ENCODE measurements at regions not wholly inside any gene's neighbourhood (a gene's known extent, or its start where the extent isn't known, plus 50 kb on each side); places are given as distances from the start of the nearest gene placed in this dataset.

DNA sequence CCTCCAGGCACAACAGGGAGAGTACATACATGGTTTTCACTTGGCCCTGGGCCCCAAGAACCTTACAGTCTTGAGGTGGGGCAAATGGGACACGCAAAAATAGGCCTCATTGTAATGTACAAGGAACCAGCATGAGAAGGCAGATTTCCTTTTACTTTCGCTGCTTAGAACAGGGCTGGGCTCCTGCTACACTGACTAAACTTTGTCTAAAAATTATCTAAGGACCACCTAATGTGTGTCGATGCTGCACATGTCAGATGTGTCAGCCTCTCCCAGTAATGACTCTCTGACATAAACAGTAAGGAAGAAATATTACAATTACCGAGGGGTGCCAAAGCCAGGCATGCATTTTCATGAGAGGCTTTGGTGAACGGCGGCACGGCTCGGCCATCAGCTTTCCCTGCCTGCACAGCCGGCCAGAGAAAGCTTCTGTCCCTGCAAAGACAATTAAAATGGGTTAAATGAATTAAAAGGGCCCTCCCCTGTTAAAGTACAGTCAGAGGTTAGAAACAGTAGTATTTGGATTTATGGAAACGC lies 224.2 kb upstream of the IRX3 start:
- intact Hi-C loops (cut with micrococcal nuclease; ENCODE audit: unreplicated experiment) (no loop called here), in situ Hi-C loops (cut with HindIII; ENCODE audit: low pct_unique_long_range_greater_than_20kb, low sequenced_read_pairs) (no loop called here)
- ChIA-PET CTCF (no interaction called here), POLR2A (no interaction called here)
- TF ChIP-seq TCF7L2 (IDR thresholded peaks at IDR 0.05; ENCODE audit: low read depth, low read length) (no peak), POLR2AphosphoS5 (IDR thresholded peaks at IDR 0.05; ENCODE audit: low read depth, low read length) (no peak), SIN3A (IDR thresholded peaks at IDR 0.05; ENCODE audit: borderline replicate concordance, insufficient read depth, low read depth, low read length) (no peak)
- TF ChIP-seq, protein P1, sequence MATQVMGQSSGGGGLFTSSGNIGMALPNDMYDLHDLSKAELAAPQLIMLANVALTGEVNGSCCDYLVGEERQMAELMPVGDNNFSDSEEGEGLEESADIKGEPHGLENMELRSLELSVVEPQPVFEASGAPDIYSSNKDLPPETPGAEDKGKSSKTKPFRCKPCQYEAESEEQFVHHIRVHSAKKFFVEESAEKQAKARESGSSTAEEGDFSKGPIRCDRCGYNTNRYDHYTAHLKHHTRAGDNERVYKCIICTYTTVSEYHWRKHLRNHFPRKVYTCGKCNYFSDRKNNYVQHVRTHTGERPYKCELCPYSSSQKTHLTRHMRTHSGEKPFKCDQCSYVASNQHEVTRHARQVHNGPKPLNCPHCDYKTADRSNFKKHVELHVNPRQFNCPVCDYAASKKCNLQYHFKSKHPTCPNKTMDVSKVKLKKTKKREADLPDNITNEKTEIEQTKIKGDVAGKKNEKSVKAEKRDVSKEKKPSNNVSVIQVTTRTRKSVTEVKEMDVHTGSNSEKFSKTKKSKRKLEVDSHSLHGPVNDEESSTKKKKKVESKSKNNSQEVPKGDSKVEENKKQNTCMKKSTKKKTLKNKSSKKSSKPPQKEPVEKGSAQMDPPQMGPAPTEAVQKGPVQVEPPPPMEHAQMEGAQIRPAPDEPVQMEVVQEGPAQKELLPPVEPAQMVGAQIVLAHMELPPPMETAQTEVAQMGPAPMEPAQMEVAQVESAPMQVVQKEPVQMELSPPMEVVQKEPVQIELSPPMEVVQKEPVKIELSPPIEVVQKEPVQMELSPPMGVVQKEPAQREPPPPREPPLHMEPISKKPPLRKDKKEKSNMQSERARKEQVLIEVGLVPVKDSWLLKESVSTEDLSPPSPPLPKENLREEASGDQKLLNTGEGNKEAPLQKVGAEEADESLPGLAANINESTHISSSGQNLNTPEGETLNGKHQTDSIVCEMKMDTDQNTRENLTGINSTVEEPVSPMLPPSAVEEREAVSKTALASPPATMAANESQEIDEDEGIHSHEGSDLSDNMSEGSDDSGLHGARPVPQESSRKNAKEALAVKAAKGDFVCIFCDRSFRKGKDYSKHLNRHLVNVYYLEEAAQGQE (IDR thresholded peaks at IDR 0.05; ENCODE audit: insufficient read depth in 1 of 2, low read depth in 2 of 2, low read length in 1 of 2): no peak
- TF ChIP-seq, protein P2, sequence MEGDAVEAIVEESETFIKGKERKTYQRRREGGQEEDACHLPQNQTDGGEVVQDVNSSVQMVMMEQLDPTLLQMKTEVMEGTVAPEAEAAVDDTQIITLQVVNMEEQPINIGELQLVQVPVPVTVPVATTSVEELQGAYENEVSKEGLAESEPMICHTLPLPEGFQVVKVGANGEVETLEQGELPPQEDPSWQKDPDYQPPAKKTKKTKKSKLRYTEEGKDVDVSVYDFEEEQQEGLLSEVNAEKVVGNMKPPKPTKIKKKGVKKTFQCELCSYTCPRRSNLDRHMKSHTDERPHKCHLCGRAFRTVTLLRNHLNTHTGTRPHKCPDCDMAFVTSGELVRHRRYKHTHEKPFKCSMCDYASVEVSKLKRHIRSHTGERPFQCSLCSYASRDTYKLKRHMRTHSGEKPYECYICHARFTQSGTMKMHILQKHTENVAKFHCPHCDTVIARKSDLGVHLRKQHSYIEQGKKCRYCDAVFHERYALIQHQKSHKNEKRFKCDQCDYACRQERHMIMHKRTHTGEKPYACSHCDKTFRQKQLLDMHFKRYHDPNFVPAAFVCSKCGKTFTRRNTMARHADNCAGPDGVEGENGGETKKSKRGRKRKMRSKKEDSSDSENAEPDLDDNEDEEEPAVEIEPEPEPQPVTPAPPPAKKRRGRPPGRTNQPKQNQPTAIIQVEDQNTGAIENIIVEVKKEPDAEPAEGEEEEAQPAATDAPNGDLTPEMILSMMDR (IDR thresholded peaks at IDR 0.05): no peak
- no TSS peak for BruUV-seq (replicated peaks)
- no peaks in the 10 kb centered on the region for H3K9me3 ChIP-seq (ENCODE audit: control insufficient read depth, insufficient read depth, low read depth, low read length)
- no peaks in the 10 kb centered on the region for H3K27me3 ChIP-seq (ENCODE audit: control insufficient read depth, insufficient read depth, low read length)
- DNase-seq (ENCODE audit: low read depth, low spot score) (no peak), ATAC-seq (no peak)
- H3K4me1 ChIP-seq (ENCODE audit: control insufficient read depth, insufficient read depth, low read length): no peaks in the 10 kb centered on the region
- no peak overlapping the region for H3K4me3 ChIP-seq (ENCODE audit: low read depth in 2 of 2, low read length in 2 of 2)
- H3K27ac ChIP-seq (ENCODE audit: low read length): no peak overlapping the region
- no peaks in the 10 kb centered on the region for H3K36me3 ChIP-seq (ENCODE audit: control insufficient read depth, insufficient read depth, low read length)

- in situ Hi-C loops (cut with HindIII; ENCODE audit: low pct_unique_long_range_greater_than_20kb, low sequenced_read_pairs) (no loop called here), intact Hi-C loops (cut with micrococcal nuclease; ENCODE audit: unreplicated experiment) (no loop called here)
- no peak overlapping the region for H3K27ac ChIP-seq (ENCODE audit: low read length)
- H3K27me3 ChIP-seq (ENCODE audit: control insufficient read depth, insufficient read depth, low read length): no peaks in the 10 kb centered on the region
- no peak for DNase-seq (ENCODE audit: low read depth, low spot score)
- H3K4me1 ChIP-seq (ENCODE audit: control insufficient read depth, insufficient read depth, low read length): no peaks in the 10 kb centered on the region
- ChIA-PET POLR2A (no interaction called here), CTCF (no interaction called here)
- no peaks in the 10 kb centered on the region for H3K36me3 ChIP-seq (ENCODE audit: control insufficient read depth, insufficient read depth, low read length)
- ATAC-seq: no peak
- no peaks in the 10 kb centered on the region for H3K9me3 ChIP-seq (ENCODE audit: control insufficient read depth, insufficient read depth, low read depth, low read length)
- BruUV-seq (replicated peaks): no TSS peak
- H3K4me3 ChIP-seq (ENCODE audit: low read depth in 2 of 2, low read length in 2 of 2): no peak overlapping the region
- TF ChIP-seq TCF7L2 (IDR thresholded peaks at IDR 0.05; ENCODE audit: low read depth, low read length): no peak
- TF ChIP-seq, protein P1 (IDR thresholded peaks at IDR 0.05; ENCODE audit: insufficient read depth in 1 of 2, low read depth in 2 of 2, low read length in 1 of 2): no peak
- TF ChIP-seq POLR2AphosphoS5 (IDR thresholded peaks at IDR 0.05; ENCODE audit: low read depth, low read length): no peak
- TF ChIP-seq, protein P2 (IDR thresholded peaks at IDR 0.05): no peak
Observed at GRCh38 chr16:54509456-54509855, 222.9 kb upstream of the IRX3 start.
